PFSK-1 (cell line): ENCODE measurements at regions not wholly inside any gene's neighbourhood (a gene's known extent, or its start where the extent isn't known, plus 50 kb on each side); places are given as distances from the start of the nearest gene placed in this dataset.

Experiments
- FOXP2 ChIP-seq: optimal IDR thresholded peaks from 2 replicates; pipeline ENCODE3; 2011; ENCODE audit warnings: borderline replicate concordance, control low read depth, inconsistent platforms; ENCODE audit not compliant: insufficient read depth; ENCODE audit errors: extremely low read length, extremely low read depth
- POLR2AphosphoS5 ChIP-seq: IDR thresholded peaks from 2 replicates; pipeline ENCODE4 v1.6.1; 2012; ENCODE audit warnings: low read depth, mild to moderate bottlenecking, control low read depth, low read length, moderate library complexity
- REST ChIP-seq, 2 experiments: IDR thresholded peaks; 2 replicates each; pipeline versions ENCODE4 v1.6.1 to v1.8.0; 2011 to 2012; ENCODE audit warnings: low read depth in 2 of 2, low read length in 2 of 2, control low read depth in 1 of 2, inconsistent platforms in 1 of 2, mild to moderate bottlenecking in 1 of 2, moderate library complexity in 1 of 2; ENCODE audit not compliant: insufficient read depth in 1 of 2
- SIN3A ChIP-seq: IDR thresholded peaks from 2 replicates; pipeline ENCODE4 v1.6.1; 2012; ENCODE audit warnings: mild to moderate bottlenecking, low read length, moderate library complexity, borderline replicate concordance; ENCODE audit not compliant: insufficient read depth
- TAF1 ChIP-seq: IDR thresholded peaks from 2 replicates; pipeline ENCODE4 v1.6.1; 2012; ENCODE audit warnings: low read length, control low read depth, borderline replicate concordance; ENCODE audit not compliant: insufficient read depth

GRCh38 chrX:45873781-45874180, 671.4 kb downstream of the ZNF674 start:
- TF ChIP-seq SIN3A, result no peak
- TF ChIP-seq TAF1, result no peak
- TF ChIP-seq REST (IDR thresholded peaks at IDR 0.05; ENCODE audit: insufficient read depth in 1 of 2, low read depth in 2 of 2, low read length in 2 of 2), result no peak
- no peak for TF ChIP-seq POLR2AphosphoS5
- no peak for TF ChIP-seq FOXP2

- TF ChIP-seq REST (IDR thresholded peaks at IDR 0.05; ENCODE audit: insufficient read depth in 1 of 2, low read depth in 2 of 2, low read length in 2 of 2) (no peak), TAF1 (no peak), SIN3A (no peak), POLR2AphosphoS5 (no peak), FOXP2 (no peak)
Measured at GRCh38 chrX:45872480-45872879, 671.8 kb upstream of the DIPK2B start.

- no peak for TF ChIP-seq REST (IDR thresholded peaks at IDR 0.05; ENCODE audit: insufficient read depth in 1 of 2, low read depth in 2 of 2, low read length in 2 of 2)
- TF ChIP-seq TAF1, result no peak
- TF ChIP-seq POLR2AphosphoS5, result no peak
- TF ChIP-seq FOXP2, result no peak
- TF ChIP-seq SIN3A, result no peak
Measured at GRCh38 chrX:45868425-45868824, 667.7 kb upstream of the DIPK2B start.

- no peak for TF ChIP-seq POLR2AphosphoS5
- TF ChIP-seq FOXP2, result no peak
- TF ChIP-seq REST (IDR thresholded peaks at IDR 0.05; ENCODE audit: insufficient read depth in 1 of 2, low read depth in 2 of 2, low read length in 2 of 2), result no peak
- TF ChIP-seq SIN3A, result no peak
Measured at GRCh38 chrX:45862801-45863200, 662.1 kb upstream of the DIPK2B start.

GRCh38 chrX:45860450-45860849, 659.8 kb upstream of the DIPK2B start:
- TF ChIP-seq TAF1 (no peak), FOXP2 (no peak), SIN3A (no peak), POLR2AphosphoS5 (no peak), REST (IDR thresholded peaks at IDR 0.05; ENCODE audit: insufficient read depth in 1 of 2, low read depth in 2 of 2, low read length in 2 of 2) (no peak)
